RCC 7860 (cell line): ENCODE measurements at regions not wholly inside any gene's neighbourhood (a gene's known extent, or its start where the extent isn't known, plus 50 kb on each side); places are given as distances from the start of the nearest gene placed in this dataset.

Experiments used
- DNase-seq: peaks from one replicate; pipeline ENCODE4 v3.0.0-alpha.2; 2015; ENCODE audit warnings: low spot score
- FAIRE-seq: peaks from 2 replicates; lab custom pipeline; 2012; peaks lifted over from hg19 to GRCh38; lab: Jason Lieb, UNC

- DNase-seq = no peak
- FAIRE-seq = no peak
These were observed 228.8 kb upstream of the TYRP1 start for GRCh38 chr9:12464400-12464799.

GRCh38 chr9:12464910-12465512 lies 228.2 kb upstream of the TYRP1 start:
- no peak for FAIRE-seq

DNA sequence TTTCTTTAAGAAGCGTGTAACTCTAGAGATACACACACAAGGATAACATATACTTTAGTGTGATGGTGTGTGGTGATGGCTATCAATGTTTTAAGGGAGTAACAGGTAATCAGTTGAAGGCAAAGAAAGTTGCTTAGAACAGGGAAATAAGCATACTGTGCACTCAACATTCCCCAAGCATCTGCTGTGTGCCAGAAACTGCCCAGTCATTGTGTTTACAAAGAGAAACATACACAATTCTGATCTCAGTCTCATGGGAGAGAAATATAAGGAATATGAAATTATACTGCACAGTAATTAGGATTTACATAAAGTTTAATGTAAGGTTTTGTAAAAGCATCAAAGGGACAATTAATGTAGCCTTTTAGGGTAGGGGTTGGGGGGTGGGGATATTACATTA lies 224.1 kb upstream of the TYRP1 start:
- no peak for FAIRE-seq
- no peak for DNase-seq

More at GRCh38 chr9:12464910-12465512, 228.2 kb upstream of the TYRP1 start:
- no peak for DNase-seq

- no peak for DNase-seq
- no peak for FAIRE-seq
These were observed 198.8 kb upstream of the TYRP1 start for GRCh38 chr9:12494411-12494810.

- FAIRE-seq (no peak), DNase-seq (no peak)
These were observed 195.4 kb upstream of the TYRP1 start for GRCh38 chr9:12497790-12498189.

DNA sequence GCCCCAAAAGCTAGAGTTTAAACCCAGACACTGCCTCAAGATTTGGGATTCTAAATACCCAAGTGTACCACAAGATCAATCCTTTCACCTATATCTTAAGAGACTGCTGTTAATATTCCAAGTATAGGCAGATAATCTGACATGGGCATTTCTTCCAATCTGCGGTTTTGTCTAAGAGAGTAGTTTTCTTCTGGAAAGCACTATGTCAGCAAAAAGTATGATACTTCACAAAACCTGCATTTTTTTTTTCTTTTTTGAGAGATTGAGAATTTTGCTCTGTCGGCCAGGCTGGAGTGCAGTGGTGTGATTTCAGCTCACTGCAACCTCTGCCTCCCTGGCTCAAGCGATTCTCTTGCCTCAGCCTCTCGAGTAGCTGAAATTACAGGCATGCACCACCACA lies 190.7 kb upstream of the TYRP1 start:
- FAIRE-seq = no peak
- DNase-seq = no peak

DNA sequence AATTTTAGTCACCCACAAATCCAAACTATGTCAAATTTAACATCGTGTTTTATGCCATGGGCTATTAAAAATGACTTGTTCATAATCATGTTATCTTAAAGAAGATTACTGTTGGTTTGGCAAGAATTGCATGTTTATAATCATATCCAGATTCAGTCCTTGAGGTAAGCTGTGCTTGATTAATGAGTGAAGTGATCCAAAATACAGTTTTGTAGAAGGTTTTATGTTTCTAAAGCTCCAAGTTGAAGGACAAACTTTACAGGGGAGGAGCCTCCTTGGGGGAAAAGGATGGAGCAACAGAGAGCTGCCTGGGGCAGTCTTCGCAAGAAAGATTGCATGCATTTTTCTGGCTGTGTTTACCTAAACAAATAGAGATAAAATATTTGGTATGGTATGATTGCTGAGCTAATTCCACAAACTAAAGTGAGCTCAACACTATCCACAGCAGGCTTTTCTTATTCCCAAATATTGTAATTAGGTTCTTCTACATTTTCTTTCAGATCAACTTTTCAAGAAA lies 189.5 kb upstream of the TYRP1 start:
- DNase-seq (no peak), FAIRE-seq (no peak)

DNA sequence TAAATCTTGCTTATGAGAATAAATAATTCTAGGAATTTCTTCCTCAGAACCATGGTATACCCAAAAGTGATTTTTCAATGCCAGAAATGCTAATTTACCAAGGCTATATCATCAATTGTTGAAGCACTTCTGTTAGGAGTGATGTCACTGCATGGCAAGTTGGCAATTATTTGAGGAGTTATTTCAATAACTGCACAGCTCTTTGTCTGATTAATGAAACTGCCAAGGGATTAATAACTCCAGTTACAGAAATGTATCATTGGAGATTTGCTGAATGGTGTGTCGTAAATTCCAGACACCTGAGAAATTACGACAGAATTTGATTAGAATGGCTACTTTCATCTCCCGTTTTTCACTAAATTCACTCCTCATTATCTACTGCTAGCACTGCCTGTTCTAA lies 182.6 kb upstream of the TYRP1 start:
- no peak for FAIRE-seq
- DNase-seq = no peak

- no peak for DNase-seq
These were observed 181.5 kb upstream of the TYRP1 start for GRCh38 chr9:12511726-12512125.

GRCh38 chr9:12516031-12516430 lies 177.2 kb upstream of the TYRP1 start:
- no peak for FAIRE-seq
- DNase-seq = no peak

More at GRCh38 chr9:12511726-12512125, 181.5 kb upstream of the TYRP1 start:
- no peak for FAIRE-seq

- DNase-seq (no peak), FAIRE-seq (no peak)
These were observed 176.6 kb upstream of the TYRP1 start for GRCh38 chr9:12516573-12516972.

DNA sequence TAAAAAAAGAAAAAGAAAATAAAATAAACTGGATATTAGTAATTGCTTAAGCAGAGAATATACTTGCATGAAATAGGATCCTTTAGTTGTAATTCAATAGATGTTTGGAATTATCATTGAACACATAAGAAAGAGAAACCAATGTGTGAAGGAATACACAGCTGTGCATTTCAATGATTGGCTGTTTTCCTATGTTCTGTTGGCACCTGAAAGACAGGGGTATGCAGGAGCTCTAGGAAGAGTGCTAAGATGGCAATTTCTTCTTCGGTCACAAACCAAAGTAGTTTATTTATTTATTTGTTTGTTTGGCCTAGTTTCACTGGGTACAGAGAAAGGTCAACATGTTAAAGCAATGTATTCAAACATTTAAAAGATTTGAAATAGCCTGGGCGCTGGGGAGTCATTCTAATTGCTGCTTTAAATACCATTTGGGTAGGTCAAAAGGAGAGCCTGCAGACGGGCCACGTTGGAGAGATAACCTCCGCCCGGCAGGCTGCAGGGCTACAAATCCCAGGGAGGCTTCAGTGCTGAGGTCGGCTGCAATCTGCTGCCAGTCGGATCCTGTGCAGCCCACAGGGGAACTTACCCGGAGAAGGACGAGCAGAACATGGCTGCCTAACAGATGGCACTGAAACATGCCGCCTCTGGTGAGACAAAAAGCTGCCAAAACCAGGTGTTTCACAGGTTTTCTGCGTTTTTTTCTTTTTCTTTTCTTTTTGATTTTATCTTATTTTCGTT lies 154.2 kb upstream of the TYRP1 start:
- DNase-seq = no peak
- FAIRE-seq = no peak

- DNase-seq (no peak), FAIRE-seq (no peak)
These were observed 153.6 kb upstream of the TYRP1 start for GRCh38 chr9:12539580-12539975.

GRCh38 chr9:12544700-12545099 lies 148.5 kb upstream of the TYRP1 start:
- DNase-seq (no peak), FAIRE-seq (no peak)

DNA sequence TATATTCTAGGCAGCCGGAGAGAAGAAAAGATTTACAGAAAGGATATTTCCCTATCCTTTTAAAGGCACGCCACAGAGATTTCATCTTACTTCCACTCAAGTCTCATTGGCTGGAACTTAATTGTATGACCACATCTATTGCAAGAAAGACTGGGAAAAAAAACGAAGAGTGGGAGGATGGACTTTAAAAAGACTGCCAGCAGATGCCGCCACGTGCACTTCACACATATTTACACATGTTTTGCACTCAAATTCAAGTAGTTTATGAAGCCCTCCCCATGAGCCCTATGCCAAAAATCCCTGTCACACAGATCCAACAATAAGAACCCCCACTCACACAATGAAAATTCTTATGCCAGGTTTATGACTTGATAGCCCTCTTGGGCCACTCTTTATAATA lies 138.5 kb upstream of the TYRP1 start:
- FAIRE-seq (no peak), DNase-seq (peak; percentile 8)

DNA sequence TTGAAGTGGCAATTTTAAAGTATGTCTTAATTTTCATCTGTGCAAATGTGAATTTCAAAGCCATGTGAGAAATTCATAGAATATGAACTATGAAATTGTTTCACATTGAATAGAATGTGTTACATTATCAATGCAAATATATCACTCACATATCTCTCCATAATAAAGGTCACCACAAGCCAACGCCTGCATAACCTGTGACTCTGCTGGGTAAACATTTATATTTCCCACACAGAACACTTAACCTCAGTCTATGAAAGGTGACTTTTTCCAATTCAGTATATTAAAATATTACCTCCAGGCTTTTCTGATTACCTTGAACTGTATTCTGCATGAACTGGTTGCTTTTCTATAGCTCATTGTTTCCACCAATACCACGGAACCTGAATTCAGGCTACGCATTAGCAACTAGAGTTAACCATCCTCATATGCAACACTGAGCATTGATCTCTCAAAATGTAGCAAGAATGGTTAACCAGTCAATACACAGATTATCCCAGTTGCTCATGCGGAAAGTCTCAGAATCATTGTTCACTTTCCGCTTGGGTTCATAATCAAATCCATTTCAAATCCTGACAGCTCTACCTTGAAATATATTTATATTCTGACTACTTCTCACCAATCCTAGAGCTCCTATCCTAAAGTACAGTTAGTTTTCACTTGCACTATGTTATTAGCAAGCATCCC lies 126.6 kb upstream of the TYRP1 start:
- no peak for FAIRE-seq
- no peak for DNase-seq

GRCh38 chr9:12584656-12585522 lies 108.3 kb upstream of the TYRP1 start:
- DNase-seq (no peak), FAIRE-seq (no peak)

GRCh38 chr9:12595400-12595799 lies 97.8 kb upstream of the TYRP1 start:
- DNase-seq (no peak), FAIRE-seq (no peak)

- DNase-seq (peak; percentile 58), FAIRE-seq (peak; percentile 73)
These were observed 88.9 kb upstream of the TYRP1 start for GRCh38 chr9:12604164-12604821.

- FAIRE-seq = no peak
- DNase-seq = no peak
These were observed 80.9 kb upstream of the TYRP1 start for GRCh38 chr9:12612211-12612770.
